Dendritic cell treated with granulocyte-macrophage colony-stimulating factor and Interleukin-4, amounts not matched to agents 40 ng/mL and 50 ng/mL, for 4 days (primary cell): ENCODE measurements at regions not wholly inside any gene's neighbourhood (a gene's known extent, or its start where the extent isn't known, plus 50 kb on each side); places are given as distances from the start of the nearest gene placed in this dataset.
"Not testable (repeated sequence)": the region's sequence is repeated elsewhere in the genome, so short reads cannot be mapped to it uniquely, and the experiment has no call there.

ENCODE experiments used
- H3K27ac Mint-ChIP-seq: one replicate; pipeline ENCODE4 v1.8.0; 2022; ENCODE audit warnings: mild to moderate bottlenecking, mixed read lengths
- H3K27me3 Mint-ChIP-seq: one replicate; pipeline ENCODE4 v1.8.0; 2022; ENCODE audit warnings: mild to moderate bottlenecking, mixed read lengths
- H3K36me3 Mint-ChIP-seq: one replicate; pipeline ENCODE4 v1.8.0; 2022; ENCODE audit warnings: low read depth, mixed read lengths
- H3K4me1 Mint-ChIP-seq: one replicate; pipeline ENCODE4 v1.8.0; 2022; ENCODE audit warnings: low read depth, mixed read lengths
- H3K4me3 Mint-ChIP-seq: one replicate; pipeline ENCODE4 v1.8.0; 2022; ENCODE audit warnings: mild to moderate bottlenecking, moderate library complexity, mixed read lengths
- H3K9me3 Mint-ChIP-seq: one replicate; pipeline ENCODE4 v1.8.0; 2022; ENCODE audit warnings: mixed read lengths
- intact Hi-C: fragments of 100-400 bp; cut with micrococcal nuclease; formaldehyde crosslinking; loops from one replicate; pipeline ENCODE4 v1.15.0; 2022

DNA sequence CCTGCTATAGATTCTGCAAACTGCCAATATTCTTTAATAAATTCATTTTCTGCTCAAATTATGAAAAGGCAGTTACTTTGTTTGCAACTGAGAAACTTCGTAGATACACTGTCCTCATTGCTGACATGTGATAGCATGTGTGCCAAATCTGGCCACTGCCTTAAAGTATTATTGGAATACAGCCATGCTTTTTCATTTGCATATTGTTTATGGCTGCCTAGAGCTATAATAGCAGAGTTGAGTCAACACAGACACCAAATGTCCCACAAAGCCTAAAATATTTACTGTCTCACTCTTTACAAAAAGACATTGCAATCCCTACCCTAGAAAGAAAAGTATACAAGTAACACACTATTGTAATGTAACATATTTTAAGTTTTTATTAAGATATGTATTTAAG, 647.4 kb downstream of the XPNPEP1 start:
- Mint-ChIP-seq H3K4me3 (no peak overlapping the region), H3K9me3 (no peaks in the 10 kb centered on the region), H3K36me3 (no peaks in the 10 kb centered on the region)

DNA sequence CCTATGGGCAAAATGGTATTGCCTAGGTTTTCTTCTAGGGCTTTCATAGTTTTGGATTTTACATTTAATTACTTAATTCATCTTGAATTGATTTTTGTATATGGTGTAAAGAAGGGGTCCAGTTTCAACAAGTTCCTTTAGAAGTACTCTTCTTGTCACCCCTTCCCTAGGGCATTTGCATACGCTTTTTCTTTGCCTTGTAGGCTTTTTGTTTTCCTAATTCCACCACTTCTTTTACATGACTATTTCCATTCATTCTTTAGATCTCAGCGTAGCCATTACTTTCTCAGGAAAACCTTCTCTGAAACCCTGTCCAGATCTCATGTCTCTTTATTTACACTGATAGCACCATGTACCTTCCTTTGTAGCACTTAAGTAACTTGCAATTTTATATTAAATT, 648.6 kb downstream of the XPNPEP1 start:
- no peaks in the 10 kb centered on the region for H3K9me3 Mint-ChIP-seq
- no peaks in the 10 kb centered on the region for H3K36me3 Mint-ChIP-seq
- no peaks in the 10 kb centered on the region for H3K27me3 Mint-ChIP-seq
- intact Hi-C loops, result no loop called here
- no peaks in the 10 kb centered on the region for H3K4me1 Mint-ChIP-seq
- no peak overlapping the region for H3K4me3 Mint-ChIP-seq
- no peak overlapping the region for H3K27ac Mint-ChIP-seq

More for the DNA sequence above, 647.4 kb downstream of the XPNPEP1 start:
- intact Hi-C loops, result no loop called here
- Mint-ChIP-seq H3K27ac (no peak overlapping the region), H3K4me1 (no peaks in the 10 kb centered on the region), H3K27me3 (no peaks in the 10 kb centered on the region)

DNA sequence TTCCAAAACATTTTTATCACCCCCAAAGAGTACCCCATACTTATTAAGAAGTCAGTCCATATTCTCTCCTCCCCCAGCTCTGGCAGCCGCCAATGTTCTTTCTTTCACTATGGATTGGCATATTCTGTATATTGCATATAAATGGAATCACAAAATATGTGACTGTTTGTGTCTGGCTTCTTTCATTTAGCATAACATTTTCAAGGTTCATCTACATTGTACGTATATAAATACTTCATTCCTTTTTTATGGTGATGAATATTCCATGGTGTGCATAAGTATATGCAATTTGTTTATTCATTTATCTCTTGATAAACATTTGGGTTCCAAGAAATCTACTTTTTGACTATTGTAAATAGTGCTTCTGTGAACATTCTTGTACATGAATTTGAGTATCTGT, 653.1 kb downstream of the XPNPEP1 start:
- Mint-ChIP-seq H3K27ac (no peak overlapping the region), H3K27me3 (no peaks in the 10 kb centered on the region), H3K9me3 (peaks cover 28% of the 10 kb centered on the region), H3K4me1 (no peaks in the 10 kb centered on the region), H3K36me3 (no peaks in the 10 kb centered on the region), H3K4me3 (no peak overlapping the region)
- intact Hi-C loops, result no loop called here

DNA sequence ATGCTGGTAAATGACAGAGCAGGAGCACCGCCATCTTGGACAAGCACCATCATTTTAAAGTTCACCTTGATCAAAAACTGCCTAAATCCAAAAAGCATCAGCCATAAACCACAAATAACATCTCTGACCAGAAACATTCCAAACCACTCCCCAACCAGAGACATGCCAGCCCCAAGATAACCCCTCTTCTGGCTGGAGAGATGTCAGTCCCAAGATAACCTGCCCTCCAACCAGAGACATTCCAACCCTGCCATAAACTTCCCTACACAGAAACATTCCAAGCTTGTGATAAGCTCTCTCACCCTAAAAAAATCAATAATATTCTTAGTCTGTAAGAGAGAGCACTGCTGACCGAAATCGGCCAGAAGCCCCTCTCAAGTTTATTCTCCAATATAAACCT, 659.3 kb downstream of the XPNPEP1 start:
- Mint-ChIP-seq H3K4me1 (no peaks in the 10 kb centered on the region), H3K27ac (no peak overlapping the region), H3K9me3 (peaks cover 70% of the 10 kb centered on the region), H3K4me3 (no peak overlapping the region), H3K36me3 (no peaks in the 10 kb centered on the region), H3K27me3 (no peaks in the 10 kb centered on the region)
- intact Hi-C loops, result no loop called here

DNA sequence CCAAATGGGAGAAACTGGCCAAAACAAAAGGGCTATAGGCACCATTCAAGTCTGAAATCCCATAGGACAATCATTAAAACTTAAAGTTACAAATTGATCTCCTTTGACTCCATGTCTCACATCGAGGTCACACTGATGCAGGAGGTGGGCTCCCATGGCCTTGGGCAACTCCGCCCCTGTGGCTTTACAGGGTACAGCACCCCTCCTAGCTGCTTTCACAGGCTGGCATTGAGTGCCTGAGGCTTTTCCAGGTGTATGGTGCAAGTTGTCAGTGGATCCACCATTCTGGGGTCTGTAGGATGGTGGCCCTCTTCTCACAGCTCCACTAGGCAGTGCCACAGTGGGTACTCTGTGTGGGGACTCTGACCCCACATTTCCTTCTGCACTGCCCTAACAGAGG, 662.1 kb downstream of the XPNPEP1 start:
- Mint-ChIP-seq H3K27me3 (no peaks in the 10 kb centered on the region), H3K27ac (no peak overlapping the region), H3K36me3 (no peaks in the 10 kb centered on the region), H3K4me3 (no peak overlapping the region), H3K9me3 (peaks cover 53% of the 10 kb centered on the region), H3K4me1 (no peaks in the 10 kb centered on the region)
- intact Hi-C loops, result no loop called here

DNA sequence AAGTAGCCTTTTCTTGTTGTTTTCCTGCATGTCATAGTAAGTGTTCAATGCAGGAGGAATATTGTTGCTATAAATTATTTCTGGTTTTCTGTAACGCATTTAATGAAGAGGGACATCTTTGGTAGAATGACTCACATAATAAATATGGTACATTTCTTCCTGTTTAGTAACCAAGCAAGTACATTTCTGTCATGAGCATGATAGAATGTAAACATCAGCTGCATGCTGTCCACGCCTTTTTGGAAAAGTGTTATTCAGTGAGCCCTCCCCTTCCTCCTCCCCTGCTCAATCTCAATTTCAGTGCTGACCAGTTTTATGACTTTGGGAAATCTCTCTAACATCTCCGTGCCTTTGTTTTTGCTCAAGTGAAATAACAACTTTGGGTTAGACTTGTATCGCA, 664.0 kb downstream of the XPNPEP1 start:
- H3K4me3 Mint-ChIP-seq, result no peak overlapping the region
- H3K27ac Mint-ChIP-seq, result no peak overlapping the region
- no peaks in the 10 kb centered on the region for H3K36me3 Mint-ChIP-seq
- intact Hi-C loops, result no loop called here
- H3K27me3 Mint-ChIP-seq, result no peaks in the 10 kb centered on the region
- H3K9me3 Mint-ChIP-seq, result peaks cover 37% of the 10 kb centered on the region
- no peaks in the 10 kb centered on the region for H3K4me1 Mint-ChIP-seq

DNA sequence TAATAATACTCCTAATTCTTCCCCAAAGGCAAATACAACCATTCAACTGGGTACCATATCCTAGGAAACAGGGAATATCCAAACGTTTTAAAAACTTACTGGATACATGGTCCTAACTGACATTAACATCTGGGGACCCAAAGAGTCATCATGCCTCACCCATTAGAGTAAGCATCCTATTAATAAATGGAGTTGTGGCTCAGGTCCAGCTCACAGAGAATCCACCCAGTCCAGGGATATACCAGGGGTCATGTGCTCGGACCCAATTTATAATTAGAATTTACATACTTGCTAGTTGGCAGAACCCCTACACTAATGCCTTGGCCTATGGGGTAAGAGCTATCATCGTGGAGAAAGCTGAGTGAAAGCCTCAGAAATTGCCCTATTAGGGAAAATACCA, 670.0 kb downstream of the XPNPEP1 start:
- no peaks in the 10 kb centered on the region for H3K27me3 Mint-ChIP-seq
- H3K36me3 Mint-ChIP-seq, result no peaks in the 10 kb centered on the region
- no peak overlapping the region for H3K4me3 Mint-ChIP-seq
- H3K27ac Mint-ChIP-seq, result no peak overlapping the region
- no peaks in the 10 kb centered on the region for H3K4me1 Mint-ChIP-seq
- H3K9me3 Mint-ChIP-seq, result peaks cover 33% of the 10 kb centered on the region
- intact Hi-C loops, result no loop called here

DNA sequence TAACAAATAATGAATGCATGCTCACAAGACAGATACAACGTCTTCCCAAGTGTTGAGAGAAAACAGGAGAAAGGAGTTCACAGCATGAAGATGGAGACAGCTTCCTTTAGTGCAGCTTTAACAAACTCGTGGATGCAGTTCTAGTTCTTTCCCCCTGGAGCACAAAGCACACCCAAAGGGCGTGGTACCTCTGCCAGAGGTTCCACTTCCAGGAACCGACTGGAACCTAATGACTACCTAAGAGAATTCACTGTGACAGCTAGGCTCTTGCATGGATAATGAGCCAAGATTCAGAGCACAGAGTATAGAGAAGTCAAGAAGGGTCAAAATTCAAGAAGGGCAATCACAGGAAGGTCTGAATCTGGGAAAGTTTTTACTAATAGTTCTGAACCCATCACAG, 673.2 kb downstream of the XPNPEP1 start:
- Mint-ChIP-seq H3K4me1 (no peaks in the 10 kb centered on the region), H3K27me3 (no peaks in the 10 kb centered on the region), H3K4me3 (no peak overlapping the region), H3K27ac (no peak overlapping the region), H3K36me3 (no peaks in the 10 kb centered on the region), H3K9me3 (peaks cover 51% of the 10 kb centered on the region)
- intact Hi-C loops, result no loop called here

DNA sequence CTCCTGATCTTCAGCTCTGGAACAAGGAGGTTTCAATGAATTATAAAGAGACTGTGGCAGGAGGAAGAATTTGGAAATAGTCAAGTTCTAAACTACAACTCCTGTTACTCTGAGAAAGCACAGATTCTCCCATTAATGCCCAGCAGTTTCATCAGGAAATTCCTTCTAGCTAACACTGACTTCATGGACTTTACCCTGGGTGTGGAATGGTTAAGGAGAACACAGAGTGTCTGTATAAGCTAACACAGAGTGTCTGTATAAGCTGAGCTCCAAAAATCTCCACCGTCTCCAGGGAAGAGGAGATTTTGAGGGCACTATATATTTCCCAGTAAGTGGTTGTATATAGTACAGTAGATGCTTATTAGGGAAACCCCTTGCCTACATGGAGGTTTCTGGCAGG, 675.5 kb downstream of the XPNPEP1 start:
- peaks cover 69% of the 10 kb centered on the region for H3K9me3 Mint-ChIP-seq
- no peak overlapping the region for H3K4me3 Mint-ChIP-seq
- H3K27me3 Mint-ChIP-seq, result no peaks in the 10 kb centered on the region
- no peaks in the 10 kb centered on the region for H3K36me3 Mint-ChIP-seq
- no peaks in the 10 kb centered on the region for H3K4me1 Mint-ChIP-seq
- no peak overlapping the region for H3K27ac Mint-ChIP-seq
- intact Hi-C loops, result no loop called here

DNA sequence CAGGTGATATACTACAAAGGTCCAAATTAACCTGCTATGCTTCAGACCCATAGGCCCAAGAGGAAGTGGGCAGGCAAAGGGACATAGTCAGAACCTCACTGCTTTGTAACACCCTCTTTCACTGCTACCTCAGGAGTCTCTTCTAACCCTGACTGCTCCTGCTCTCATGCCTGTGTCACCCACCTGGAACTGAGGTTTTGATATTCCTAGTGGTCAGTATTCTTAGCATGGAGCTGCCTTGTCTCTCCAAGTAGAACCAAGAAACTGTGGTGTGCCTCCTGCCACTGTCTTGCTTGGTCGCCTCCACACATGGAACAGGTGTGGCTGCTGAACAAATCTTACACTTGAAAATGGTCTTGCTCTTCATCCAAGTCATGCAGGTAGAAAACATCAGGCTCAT, 677.5 kb downstream of the XPNPEP1 start:
- Mint-ChIP-seq H3K4me3 (no peak overlapping the region), H3K36me3 (no peaks in the 10 kb centered on the region), H3K27ac (no peak overlapping the region), H3K27me3 (no peaks in the 10 kb centered on the region), H3K9me3 (peaks cover 63% of the 10 kb centered on the region), H3K4me1 (no peaks in the 10 kb centered on the region)
- intact Hi-C loops, result no loop called here

DNA sequence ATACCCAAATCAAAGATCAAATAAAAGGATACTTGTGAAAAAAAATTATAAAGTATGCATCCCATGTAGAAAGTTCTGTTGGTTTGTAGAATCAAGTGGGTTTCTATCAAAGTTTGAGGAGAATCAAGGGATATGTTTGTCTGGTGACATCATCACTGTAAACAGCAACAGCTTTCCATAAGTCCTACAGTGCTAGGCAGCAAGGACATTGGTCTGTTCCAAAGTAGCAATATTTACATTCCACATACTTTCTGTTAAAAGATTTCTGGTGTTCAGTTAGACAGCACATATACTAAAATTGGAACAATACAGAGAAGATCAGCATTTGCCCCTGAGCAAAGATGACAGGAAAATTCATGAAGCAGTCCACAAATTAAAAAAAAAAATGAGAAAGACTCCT, 683.9 kb downstream of the XPNPEP1 start:
- no peaks in the 10 kb centered on the region for H3K27me3 Mint-ChIP-seq
- H3K9me3 Mint-ChIP-seq, result peaks cover 26% of the 10 kb centered on the region
- intact Hi-C loops, result no loop called here
- H3K27ac Mint-ChIP-seq, result no peak overlapping the region
- H3K36me3 Mint-ChIP-seq, result no peaks in the 10 kb centered on the region
- no peak overlapping the region for H3K4me3 Mint-ChIP-seq
- no peaks in the 10 kb centered on the region for H3K4me1 Mint-ChIP-seq

DNA sequence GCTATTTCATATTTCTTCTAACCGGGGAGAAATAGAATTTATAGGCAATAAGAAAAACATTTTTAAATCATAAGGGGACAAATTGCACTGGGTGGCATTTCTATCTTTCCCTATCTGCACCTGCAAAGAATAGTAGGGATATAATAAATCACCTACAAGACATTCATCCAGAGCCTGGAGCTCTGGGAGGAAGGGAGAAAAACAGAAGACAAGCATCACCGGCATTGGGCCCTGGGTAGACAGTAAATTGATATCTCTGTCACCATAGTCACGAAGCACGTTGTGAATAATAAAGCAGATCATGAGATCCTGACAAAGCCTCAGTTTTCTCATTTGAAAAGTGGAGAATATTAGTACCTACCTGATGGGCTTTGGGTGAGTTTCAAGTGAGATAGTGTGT, 685.6 kb downstream of the XPNPEP1 start:
- intact Hi-C loops, result no loop called here
- H3K4me1 Mint-ChIP-seq, result no peaks in the 10 kb centered on the region
- no peaks in the 10 kb centered on the region for H3K27me3 Mint-ChIP-seq
- H3K9me3 Mint-ChIP-seq, result peaks cover 16% of the 10 kb centered on the region
- H3K36me3 Mint-ChIP-seq, result no peaks in the 10 kb centered on the region
- no peak overlapping the region for H3K4me3 Mint-ChIP-seq
- no peak overlapping the region for H3K27ac Mint-ChIP-seq

DNA sequence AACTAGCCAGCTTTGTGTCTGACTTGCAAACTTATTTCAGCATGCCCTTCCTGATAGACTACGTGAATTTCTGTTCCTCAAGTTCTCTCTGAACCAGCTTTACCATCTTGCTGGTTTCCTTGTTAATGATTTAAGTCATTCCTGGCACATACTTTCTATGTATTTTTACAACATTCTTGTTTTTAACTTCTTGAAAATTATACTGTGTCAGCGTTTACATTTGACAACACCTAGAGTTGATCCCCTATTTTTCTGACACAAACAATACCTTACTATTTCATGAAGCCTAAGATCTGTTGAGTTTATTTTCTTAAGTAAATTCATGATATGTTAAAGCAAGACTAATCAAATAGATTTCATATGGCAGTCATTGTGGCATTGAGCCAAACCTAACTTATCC, 686.3 kb downstream of the XPNPEP1 start:
- intact Hi-C loops, result no loop called here
- no peaks in the 10 kb centered on the region for H3K4me1 Mint-ChIP-seq
- H3K27me3 Mint-ChIP-seq, result no peaks in the 10 kb centered on the region
- no peaks in the 10 kb centered on the region for H3K36me3 Mint-ChIP-seq
- H3K4me3 Mint-ChIP-seq, result no peak overlapping the region
- no peak overlapping the region for H3K27ac Mint-ChIP-seq
- H3K9me3 Mint-ChIP-seq, result peaks cover 20% of the 10 kb centered on the region

DNA sequence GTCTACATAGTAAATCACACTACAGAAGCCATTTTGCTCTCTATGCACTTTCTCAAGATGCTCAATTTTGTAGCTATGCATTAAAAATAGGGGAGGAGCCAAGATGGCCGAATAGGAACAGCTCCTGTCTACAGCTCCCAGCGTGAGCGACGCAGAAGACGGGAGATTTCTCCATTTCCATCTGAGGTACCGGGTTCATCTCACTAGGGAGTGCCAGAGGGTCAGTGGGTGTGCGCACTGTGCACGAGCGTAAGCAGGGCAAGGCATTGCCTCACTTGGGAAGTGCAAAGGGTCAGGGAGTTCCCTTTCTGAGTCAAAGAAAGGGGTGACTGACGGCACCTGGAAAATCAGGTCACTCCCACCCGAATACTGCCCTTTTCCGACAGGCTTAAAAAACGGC, 699.8 kb downstream of the XPNPEP1 start:
- peaks cover 30% of the 10 kb centered on the region for H3K9me3 Mint-ChIP-seq
- H3K4me3 Mint-ChIP-seq, H3K4me1 Mint-ChIP-seq, intact Hi-C loops, H3K27ac Mint-ChIP-seq, H3K36me3 Mint-ChIP-seq, H3K27me3 Mint-ChIP-seq: not testable (repeated sequence)

DNA sequence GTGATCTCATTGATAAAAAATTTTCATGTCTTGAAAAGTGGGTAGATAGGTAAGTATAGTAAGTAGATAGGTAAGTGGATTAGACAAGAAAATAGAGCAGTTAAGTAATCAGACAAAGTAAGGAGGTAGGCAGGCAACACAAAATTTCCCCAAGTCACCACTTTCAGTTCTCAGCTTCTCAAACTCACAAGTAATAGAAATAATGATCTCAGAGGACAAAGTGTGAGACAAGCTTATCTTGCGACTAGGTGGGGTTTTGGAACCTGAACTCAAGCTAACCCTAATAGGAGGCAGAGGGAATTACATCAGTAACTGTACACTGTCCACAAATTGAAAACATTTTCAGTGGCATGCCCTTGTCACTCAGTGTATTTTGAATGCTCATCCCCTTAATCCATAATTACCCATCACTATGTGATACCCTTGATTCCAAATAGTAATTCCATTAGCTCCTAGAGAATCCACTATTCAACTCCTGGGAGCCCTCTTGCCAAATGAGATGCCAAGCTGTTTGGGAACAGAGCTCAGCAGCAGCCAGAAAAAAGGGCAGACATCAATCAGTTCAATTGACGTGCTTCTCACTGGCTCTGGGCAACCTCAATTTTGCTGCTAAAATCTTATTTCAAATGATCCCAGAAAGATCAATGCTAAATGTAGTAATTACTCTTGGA, 703.2 kb downstream of the XPNPEP1 start:
- no peaks in the 10 kb centered on the region for H3K27me3 Mint-ChIP-seq
- peaks cover 30% of the 10 kb centered on the region for H3K9me3 Mint-ChIP-seq
- H3K4me3 Mint-ChIP-seq, result no peak overlapping the region
- no peaks in the 10 kb centered on the region for H3K36me3 Mint-ChIP-seq
- no peaks in the 10 kb centered on the region for H3K4me1 Mint-ChIP-seq
- H3K27ac Mint-ChIP-seq, result no peak overlapping the region
- intact Hi-C loops, result no loop called here
